ENCODE measurements at regions not wholly inside any gene's neighbourhood (a gene's known extent, or its start where the extent isn't known, plus 50 kb on each side); places are given as distances from the start of the nearest gene placed in this dataset.

GRCh38 chr4:181819946-181820345 lies 423.3 kb upstream of the TENM3 start (continued):
- no peak for TF ChIP-seq ZNF592 (IDR thresholded peaks at IDR 0.05)
- no peak for TF ChIP-seq MXI1 (IDR thresholded peaks at IDR 0.05; ENCODE audit: low read depth, low read length)
- TF ChIP-seq NBN (IDR thresholded peaks at IDR 0.05): no peak
- no peak for TF ChIP-seq DPF2 (IDR thresholded peaks at IDR 0.05)
- no peak for TF ChIP-seq SMARCA5 (IDR thresholded peaks at IDR 0.05)

- SMC1A ChIA-PET (ENCODE audit: uncharacterized antibody, unreplicated experiment): interaction anchor here (0.6 kb wide), 1 partner anchor 147 kb away, joined by 3 read pairs; no protein-coding TSS in a partner anchor
- no peaks in the 10 kb centered on the region for H3K9me3 ChIP-seq (replicated peaks; ENCODE audit: control insufficient read depth, insufficient read depth, low read length)
- no peaks in the 10 kb centered on the region for H3K36me3 ChIP-seq (ENCODE audit: control insufficient read depth in 2 of 2, insufficient read depth in 2 of 2, low read length in 1 of 2)
- intact Hi-C loops (cut with micrococcal nuclease; ENCODE audit: unreplicated experiment) (no loop called here), in situ Hi-C loops (cut with MboI) (no loop called here)
- H3K9ac ChIP-seq (ENCODE audit: control insufficient read depth, insufficient read depth, low read length): no peak overlapping the region
- RAD21 ChIA-PET (ENCODE audit: unreplicated experiment): no interaction called here
- no peaks in the 10 kb centered on the region for H3K4me1 ChIP-seq (ENCODE audit: control insufficient read depth, insufficient read depth, low read length)
- H3K27ac ChIP-seq (ENCODE audit: control insufficient read depth, insufficient read depth): no peak overlapping the region
- ATAC-seq (no peak), FAIRE-seq (no peak), DNase-seq (ENCODE audit: low read depth, low spot score) (no peak)
- no peak overlapping the region for H3K4me2 ChIP-seq (ENCODE audit: control insufficient read depth, insufficient read depth)
- H3K27me3 ChIP-seq (replicated peaks in 1 of 2; ENCODE audit: control insufficient read depth in 2 of 2, insufficient read depth in 2 of 2, low read length in 1 of 2): no peaks in the 10 kb centered on the region
- no TSS peak for BruUV-seq (replicated peaks)
- TF ChIP-seq HCFC1 (IDR thresholded peaks at IDR 0.05; ENCODE audit: low read length) (no peak), E2F8 (IDR thresholded peaks at IDR 0.05; ENCODE audit: low read depth, partially characterized antibody) (no peak), FOXM1 (IDR thresholded peaks at IDR 0.05; ENCODE audit: low read depth, low read length) (no peak)
- 65% methylated on average over 5 of the region's 5 CpGs for WGBS (ENCODE audit: insufficient coverage, insufficient replicate concordance, low lambda C conversion rate, missing lambda C conversion rate)
- no peaks in the 10 kb centered on the region for H3K79me2 ChIP-seq (ENCODE audit: control insufficient read depth, insufficient read depth, low read length)
- CTCF ChIA-PET: no interaction called here
- no peak overlapping the region for H3K4me3 ChIP-seq
- no peak overlapping the region for H2AFZ ChIP-seq (ENCODE audit: control insufficient read depth, low read depth, low read length)
- no peaks in the 10 kb centered on the region for H4K20me1 ChIP-seq (ENCODE audit: control insufficient read depth, insufficient read depth)
- POLR2A ChIA-PET: no interaction called here
Observed at GRCh38 chr4:181820553-181820952, 422.6 kb upstream of the TENM3 start.

All from GM12878 (cell line).